Caco-2 (cell line): ENCODE measurements at regions not wholly inside any gene's neighbourhood (a gene's known extent, or its start where the extent isn't known, plus 50 kb on each side); places are given as distances from the start of the nearest gene placed in this dataset.

Experiments
- BruUV-seq: library from RNA; stranded (reverse); fragments of 400-500 nt; replicated peaks from 2 replicates; lab custom pipeline; 2021; lab: Mats Ljungman, UMichigan
- CTCF ChIA-PET: fragments of 300-600 bp; sonication (Branson Sonifier 250); formaldehyde crosslinking; loops from one replicate; lab custom pipeline; 2022; ENCODE audit warnings: antibody characterized with exemption; lab: Charles Lee
- POLR2A ChIA-PET: fragments of 300-600 bp; sonication (Branson Sonifier 250); formaldehyde crosslinking; loops from one replicate; lab custom pipeline; 2022; ENCODE audit warnings: antibody characterized with exemption; lab: Charles Lee
- DNase-seq, 2 experiments: peaks; one replicate each; pipeline versions ENCODE4 v3.0.0 to v3.0.0-alpha.2; 2020 to 2022
- H3K27me3 ChIP-seq: replicated peaks from 2 replicates; pipeline ENCODE4 v1.6.0; 2011; ENCODE audit warnings: low read length; ENCODE audit not compliant: control insufficient read depth, insufficient read depth
- H3K36me3 ChIP-seq: 2 replicates; pipeline ENCODE4 v1.5.1; 2011; ENCODE audit warnings: low read length; ENCODE audit not compliant: control insufficient read depth, insufficient read depth
- H3K4me1 ChIP-seq: fragments of 250-450 bp; sonication (Bioruptor Pico); 2 replicates; pipeline ENCODE4 v1.5.1; 2020; ENCODE audit warnings: mild to moderate bottlenecking
- H3K4me3 ChIP-seq: 2 replicates; pipeline ENCODE4 v1.5.1; 2011; ENCODE audit warnings: low read depth, mild to moderate bottlenecking, control low read depth, low read length
- H3K9me3 ChIP-seq: fragments of 250-450 bp; sonication (Bioruptor Pico); 2 replicates; pipeline ENCODE4 v1.5.1; 2020; ENCODE audit warnings: mild to moderate bottlenecking, moderate library complexity
- H3K27ac Mint-ChIP-seq: one replicate; pipeline ENCODE4 v1.8.0; 2022; ENCODE audit warnings: mixed read lengths; ENCODE audit not compliant: unreplicated experiment
- H3K27me3 Mint-ChIP-seq: one replicate; pipeline ENCODE4 v1.8.0; 2022; ENCODE audit warnings: mixed read lengths; ENCODE audit not compliant: insufficient read depth, unreplicated experiment
- H3K36me3 Mint-ChIP-seq: one replicate; pipeline ENCODE4 v1.8.0; 2022; ENCODE audit warnings: mild to moderate bottlenecking, mixed read lengths; ENCODE audit not compliant: insufficient read depth, unreplicated experiment
- H3K4me1 Mint-ChIP-seq: one replicate; pipeline ENCODE4 v1.8.0; 2022; ENCODE audit warnings: low read depth, mixed read lengths; ENCODE audit not compliant: unreplicated experiment
- H3K4me3 Mint-ChIP-seq: one replicate; pipeline ENCODE4 v1.8.0; 2022; ENCODE audit warnings: mild to moderate bottlenecking, moderate library complexity, mixed read lengths; ENCODE audit not compliant: unreplicated experiment
- H3K9me3 Mint-ChIP-seq: one replicate; pipeline ENCODE4 v1.8.0; 2022; ENCODE audit warnings: mixed read lengths; ENCODE audit not compliant: unreplicated experiment
- intact Hi-C: fragments of 100-400 bp; cut with micrococcal nuclease; formaldehyde crosslinking; loops from one replicate; pipeline ENCODE4 v1.10.0; 2022; ENCODE audit not compliant: unreplicated experiment
- TF ChIP-seq, protein P1 (sequence below), 2 experiments: fragments of 200-600 bp in 1 of 2; IDR thresholded peaks; 1 replicate in 1 of 2; 2 replicates in 1 of 2; pipeline versions ENCODE4 v1.5.1 to v1.8.0; 2011 to 2022; ENCODE audit warnings: antibody characterized with exemption in 1 of 2, control low read depth in 1 of 2, inconsistent platforms in 1 of 2, low read depth in 1 of 2, low read length in 1 of 2, mild to moderate bottlenecking in 1 of 2, moderate library complexity in 1 of 2; ENCODE audit not compliant: insufficient read depth in 1 of 2, severe bottlenecking in 1 of 2, unreplicated experiment in 1 of 2

- Mint-ChIP-seq H3K36me3 (no peaks in the 10 kb centered on the region), H3K27me3 (no peaks in the 10 kb centered on the region), H3K4me1 (no peaks in the 10 kb centered on the region), H3K9me3 (no peaks in the 10 kb centered on the region), H3K4me3 (no peak overlapping the region), H3K27ac (no peak overlapping the region)
- POLR2A ChIA-PET = no interaction called here
- Histone ChIP-seq H3K4me1 (no peaks in the 10 kb centered on the region; the same call in none of the 2 replicates), H3K4me3 (no peak overlapping the region), H3K9me3 (no peaks in the 10 kb centered on the region; the same call in 1 of the 2 replicates), H3K36me3 (no peaks in the 10 kb centered on the region), H3K27me3 (no peaks in the 10 kb centered on the region)
- TF ChIP-seq, protein P1, sequence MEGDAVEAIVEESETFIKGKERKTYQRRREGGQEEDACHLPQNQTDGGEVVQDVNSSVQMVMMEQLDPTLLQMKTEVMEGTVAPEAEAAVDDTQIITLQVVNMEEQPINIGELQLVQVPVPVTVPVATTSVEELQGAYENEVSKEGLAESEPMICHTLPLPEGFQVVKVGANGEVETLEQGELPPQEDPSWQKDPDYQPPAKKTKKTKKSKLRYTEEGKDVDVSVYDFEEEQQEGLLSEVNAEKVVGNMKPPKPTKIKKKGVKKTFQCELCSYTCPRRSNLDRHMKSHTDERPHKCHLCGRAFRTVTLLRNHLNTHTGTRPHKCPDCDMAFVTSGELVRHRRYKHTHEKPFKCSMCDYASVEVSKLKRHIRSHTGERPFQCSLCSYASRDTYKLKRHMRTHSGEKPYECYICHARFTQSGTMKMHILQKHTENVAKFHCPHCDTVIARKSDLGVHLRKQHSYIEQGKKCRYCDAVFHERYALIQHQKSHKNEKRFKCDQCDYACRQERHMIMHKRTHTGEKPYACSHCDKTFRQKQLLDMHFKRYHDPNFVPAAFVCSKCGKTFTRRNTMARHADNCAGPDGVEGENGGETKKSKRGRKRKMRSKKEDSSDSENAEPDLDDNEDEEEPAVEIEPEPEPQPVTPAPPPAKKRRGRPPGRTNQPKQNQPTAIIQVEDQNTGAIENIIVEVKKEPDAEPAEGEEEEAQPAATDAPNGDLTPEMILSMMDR (IDR thresholded peaks at IDR 0.05; ENCODE audit: insufficient read depth in 1 of 2, low read depth in 1 of 2, low read length in 1 of 2, severe bottlenecking in 1 of 2, unreplicated experiment in 1 of 2) = no peak
- intact Hi-C loops = no loop called here
- CTCF ChIA-PET = interaction anchor here (0.6 kb wide), 1 partner anchor 807 kb away, joined by 5 read pairs; no protein-coding TSS in a partner anchor
- DNase-seq = no peak
- BruUV-seq = no TSS peak
Measured at GRCh38 chr20:11698124-11698523, 219.6 kb upstream of the BTBD3 start.

DNA sequence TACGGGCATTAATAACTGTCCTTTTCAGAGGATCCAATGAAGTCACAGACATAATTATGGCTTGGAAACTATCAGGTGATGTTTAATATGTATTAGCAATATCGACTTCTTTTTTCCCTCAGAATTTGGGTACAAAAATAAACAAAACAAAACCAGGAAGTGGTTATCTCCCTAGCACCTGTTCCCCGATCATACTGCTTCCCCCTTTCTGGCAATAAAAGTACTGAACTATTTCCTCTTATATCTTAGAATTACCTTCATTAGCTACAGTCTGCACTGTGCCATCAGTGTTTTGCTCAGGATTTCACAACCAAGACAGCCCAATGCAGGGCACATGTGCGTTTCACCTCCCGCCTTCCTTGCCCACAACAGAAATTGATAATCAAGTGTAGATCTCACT lies 216.9 kb upstream of the BTBD3 start:
- H3K4me3 ChIP-seq = no peak overlapping the region
- H3K36me3 ChIP-seq = no peaks in the 10 kb centered on the region
- H3K27ac Mint-ChIP-seq = no peak overlapping the region
- DNase-seq = no peak
- intact Hi-C loops = no loop called here
- no peak overlapping the region for H3K4me3 Mint-ChIP-seq
- H3K9me3 ChIP-seq = no peaks in the 10 kb centered on the region; the same call in 1 of the 2 replicates
- TF ChIP-seq, protein P1 (IDR thresholded peaks at IDR 0.05; ENCODE audit: insufficient read depth in 1 of 2, low read depth in 1 of 2, low read length in 1 of 2, severe bottlenecking in 1 of 2, unreplicated experiment in 1 of 2) = no peak
- H3K36me3 Mint-ChIP-seq = no peaks in the 10 kb centered on the region
- BruUV-seq = no TSS peak
- H3K4me1 ChIP-seq = no peaks in the 10 kb centered on the region; the same call in none of the 2 replicates
- peaks cover 6% of the 10 kb centered on the region for H3K4me1 Mint-ChIP-seq
- H3K27me3 Mint-ChIP-seq = no peaks in the 10 kb centered on the region
- ChIA-PET CTCF (no interaction called here), POLR2A (no interaction called here)
- no peaks in the 10 kb centered on the region for H3K27me3 ChIP-seq
- peaks cover 5% of the 10 kb centered on the region for H3K9me3 Mint-ChIP-seq

DNA sequence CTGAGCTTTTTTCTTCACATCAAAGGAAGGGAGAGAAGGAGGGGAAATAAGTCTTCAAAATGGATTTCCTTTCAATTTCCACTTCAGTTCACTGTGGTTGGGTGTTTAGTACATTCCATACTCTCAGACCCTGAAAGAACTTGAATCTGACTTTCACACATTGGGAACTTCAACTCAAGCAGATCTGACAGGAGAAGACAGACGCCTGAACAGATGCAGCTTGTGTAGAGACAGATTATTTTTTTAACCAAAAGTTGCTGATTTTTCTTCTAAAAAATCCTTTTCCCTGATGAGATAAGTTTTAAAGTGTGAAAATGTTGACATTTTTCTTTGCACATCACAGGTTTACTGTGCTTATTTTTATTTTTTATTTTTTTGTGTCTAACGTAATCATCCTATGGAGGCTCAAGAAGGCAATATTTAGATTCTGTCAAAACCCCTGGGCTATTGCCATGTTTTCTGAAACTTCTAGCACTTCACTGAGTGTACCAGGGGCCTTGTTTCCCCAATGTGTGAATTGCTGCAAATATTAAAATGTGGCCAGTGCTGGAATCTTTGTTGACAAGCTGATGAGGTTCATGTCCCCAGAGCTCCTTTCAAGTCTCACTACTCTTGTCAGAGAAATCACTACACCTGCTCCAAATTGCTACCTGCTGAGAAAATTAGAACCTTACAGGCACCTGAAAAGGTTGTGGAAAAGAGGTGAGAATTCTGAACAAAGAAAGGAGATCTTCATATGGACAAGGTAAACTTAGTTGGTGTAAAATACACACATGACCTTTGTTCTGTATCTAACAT lies 214.8 kb upstream of the BTBD3 start:
- H3K9me3 ChIP-seq = no peaks in the 10 kb centered on the region; the same call in 1 of the 2 replicates
- H3K36me3 Mint-ChIP-seq = no peaks in the 10 kb centered on the region
- no peaks in the 10 kb centered on the region for H3K27me3 Mint-ChIP-seq
- no peak overlapping the region for H3K4me3 Mint-ChIP-seq
- no peak overlapping the region for H3K27ac Mint-ChIP-seq
- ChIA-PET CTCF (no interaction called here), POLR2A (no interaction called here)
- H3K4me3 ChIP-seq = no peak overlapping the region
- TF ChIP-seq, protein P1 (IDR thresholded peaks at IDR 0.05; ENCODE audit: insufficient read depth in 1 of 2, low read depth in 1 of 2, low read length in 1 of 2, severe bottlenecking in 1 of 2, unreplicated experiment in 1 of 2) = no peak
- intact Hi-C loops = no loop called here
- DNase-seq = no peak
- H3K4me1 ChIP-seq = no peaks in the 10 kb centered on the region; the same call in 1 of the 2 replicates
- H3K36me3 ChIP-seq = no peaks in the 10 kb centered on the region
- no peaks in the 10 kb centered on the region for H3K27me3 ChIP-seq
- H3K4me1 Mint-ChIP-seq = peaks cover 10% of the 10 kb centered on the region
- no TSS peak for BruUV-seq
- peaks cover 19% of the 10 kb centered on the region for H3K9me3 Mint-ChIP-seq
